NCI-H524 (cell line): ENCODE measurements at regions not wholly inside any gene's neighbourhood (a gene's known extent, or its start where the extent isn't known, plus 50 kb on each side); places are given as distances from the start of the nearest gene placed in this dataset.
A peak's percentile ranks its signal among the peaks of the same experiment; 100 is the strongest.

Experiments used
- DNase-seq, 2 experiments: peaks; one replicate each; lab custom pipeline; 2025; lab: John Stamatoyannopoulos, UW

- no peak for DNase-seq
Observed at GRCh38 chr17:79153367-79154130, 78.9 kb downstream of the ENGASE start.

- DNase-seq = no peak
Observed at GRCh38 chr17:79152636-79153035, 78.0 kb downstream of the ENGASE start.

GRCh38 chr17:79152110-79152509 is 77.5 kb downstream of the ENGASE start:
- DNase-seq = no peak

GRCh38 chr17:79150799-79151198 is 76.2 kb downstream of the ENGASE start:
- DNase-seq = no peak

- no peak for DNase-seq
Observed at GRCh38 chr17:79150035-79150733, 75.6 kb downstream of the ENGASE start.

- DNase-seq = no peak
Observed at GRCh38 chr17:79148584-79148983, 74.0 kb downstream of the ENGASE start.

- DNase-seq = no peak
Observed at GRCh38 chr17:79147746-79148506, 73.3 kb downstream of the ENGASE start.

- DNase-seq = peak in 1 of 2 experiments; percentile 26
Observed at GRCh38 chr17:79146562-79146961, 71.9 kb downstream of the ENGASE start.

GRCh38 chr17:79145548-79145947 is 70.9 kb downstream of the ENGASE start:
- DNase-seq = no peak

- no peak for DNase-seq
Observed at GRCh38 chr17:79144133-79144532, 69.5 kb downstream of the ENGASE start.

- DNase-seq = no peak
Observed at GRCh38 chr17:79142375-79142774, 67.8 kb downstream of the ENGASE start.

- DNase-seq = no peak
Observed at GRCh38 chr17:79141578-79142355, 67.1 kb downstream of the ENGASE start.

GRCh38 chr17:79138826-79139225 is 64.2 kb downstream of the ENGASE start:
- no peak for DNase-seq

GRCh38 chr17:79137789-79138165 is 63.2 kb downstream of the ENGASE start:
- no peak for DNase-seq

- DNase-seq = peak in 1 of 2 experiments; percentile 34
Observed at GRCh38 chr17:79137015-79137788, 62.6 kb downstream of the ENGASE start.

GRCh38 chr17:79136596-79136995 is 62.0 kb downstream of the ENGASE start:
- peak in 1 of 2 experiments; percentile 28 for DNase-seq
